ENCODE measurements at regions not wholly inside any gene's neighbourhood (a gene's known extent, or its start where the extent isn't known, plus 50 kb on each side); places are given as distances from the start of the nearest gene placed in this dataset.

- Histone ChIP-seq H3K27ac (no peak overlapping the region), H3K27me3 (replicated peaks) (no peaks in the 10 kb centered on the region), H3K4me3 (ENCODE audit: low read depth, low read length) (no peak overlapping the region), H3K36me3 (replicated peaks) (no peaks in the 10 kb centered on the region)
- TF ChIP-seq CTCF (IDR thresholded peaks at IDR 0.05; ENCODE audit: low read depth, low read length, missing control alignments): no peak
- no peak for DNase-seq
- in situ Hi-C loops (cut with HindIII; ENCODE audit: low pct_ligation_motif_present, low sequenced_read_pairs): no loop called here
Observed at GRCh38 chr2:104620801-104621200, 233.1 kb upstream of the POU3F3 start.

GRCh38 chr2:104635608-104636007 is 218.3 kb upstream of the POU3F3 start:
- in situ Hi-C loops (cut with HindIII; ENCODE audit: low pct_ligation_motif_present, low sequenced_read_pairs): no loop called here
- Histone ChIP-seq H3K27me3 (replicated peaks) (no peaks in the 10 kb centered on the region), H3K4me3 (ENCODE audit: low read depth, low read length) (no peak overlapping the region), H3K27ac (no peak overlapping the region), H3K36me3 (replicated peaks) (no peaks in the 10 kb centered on the region)
- no peak for TF ChIP-seq CTCF (IDR thresholded peaks at IDR 0.05; ENCODE audit: low read depth, low read length, missing control alignments)
- no peak for DNase-seq

DNA sequence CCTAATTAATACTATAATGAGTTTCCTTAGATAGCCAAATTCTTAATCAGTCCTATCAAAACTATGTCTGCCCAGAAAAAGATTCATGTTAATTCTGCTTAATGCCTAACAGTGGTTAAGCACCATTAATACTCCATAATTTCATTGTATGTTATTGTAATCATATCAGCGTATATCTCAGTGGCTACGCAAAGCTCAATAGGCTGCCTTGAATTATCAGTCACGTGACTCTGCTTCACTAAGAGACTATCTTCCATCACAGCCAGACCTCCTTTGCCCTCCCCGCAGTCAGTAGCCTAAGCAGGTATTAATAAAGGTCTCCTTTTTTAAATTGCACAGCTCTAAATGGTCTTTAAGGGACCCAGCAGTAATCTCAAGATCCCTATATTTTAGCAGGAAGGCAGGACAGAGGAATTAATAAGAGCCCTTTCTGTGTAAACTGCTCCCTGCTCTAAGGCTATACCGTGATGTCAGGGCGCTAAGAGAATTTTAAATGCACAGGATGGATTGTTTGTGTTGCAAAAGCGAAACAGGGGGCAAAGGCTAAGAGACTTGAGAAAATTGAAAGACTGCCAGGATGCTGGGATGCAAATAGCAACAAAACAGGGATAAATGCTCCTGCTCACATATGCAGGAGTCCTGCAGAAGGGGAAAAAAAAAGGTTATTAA is 215.6 kb upstream of the POU3F3 start:
- Histone ChIP-seq H3K4me3 (ENCODE audit: low read depth, low read length) (no peak overlapping the region), H3K27me3 (replicated peaks) (no peaks in the 10 kb centered on the region), H3K27ac (no peak overlapping the region), H3K36me3 (replicated peaks) (no peaks in the 10 kb centered on the region)
- in situ Hi-C loops (cut with HindIII; ENCODE audit: low pct_ligation_motif_present, low sequenced_read_pairs): no loop called here
- no peak for DNase-seq
- no peak for TF ChIP-seq CTCF (IDR thresholded peaks at IDR 0.05; ENCODE audit: low read depth, low read length, missing control alignments)

- DNase-seq: no peak
- no peaks in the 10 kb centered on the region for H3K36me3 ChIP-seq (replicated peaks)
- in situ Hi-C loops (cut with HindIII; ENCODE audit: low pct_ligation_motif_present, low sequenced_read_pairs): no loop called here
- no peak overlapping the region for H3K27ac ChIP-seq
- no peaks in the 10 kb centered on the region for H3K27me3 ChIP-seq (replicated peaks)
- no peak for TF ChIP-seq CTCF (IDR thresholded peaks at IDR 0.05; ENCODE audit: low read depth, low read length, missing control alignments)
- no peak overlapping the region for H3K4me3 ChIP-seq (ENCODE audit: low read depth, low read length)
Observed at GRCh38 chr2:104638859-104639202, 215.1 kb upstream of the POU3F3 start.

GRCh38 chr2:104641786-104642185 is 212.1 kb upstream of the POU3F3 start:
- no peak for TF ChIP-seq CTCF (IDR thresholded peaks at IDR 0.05; ENCODE audit: low read depth, low read length, missing control alignments)
- no peak overlapping the region for H3K4me3 ChIP-seq (ENCODE audit: low read depth, low read length)
- no peak for DNase-seq
- in situ Hi-C loops (cut with HindIII; ENCODE audit: low pct_ligation_motif_present, low sequenced_read_pairs): no loop called here
- no peaks in the 10 kb centered on the region for H3K36me3 ChIP-seq (replicated peaks)
- H3K27me3 ChIP-seq (replicated peaks): no peaks in the 10 kb centered on the region
- no peak overlapping the region for H3K27ac ChIP-seq

- no peak for DNase-seq
- Histone ChIP-seq H3K27me3 (replicated peaks) (no peaks in the 10 kb centered on the region), H3K4me3 (ENCODE audit: low read depth, low read length) (no peak overlapping the region), H3K27ac (no peak overlapping the region), H3K36me3 (replicated peaks) (no peaks in the 10 kb centered on the region)
- no peak for TF ChIP-seq CTCF (IDR thresholded peaks at IDR 0.05; ENCODE audit: low read depth, low read length, missing control alignments)
- in situ Hi-C loops (cut with HindIII; ENCODE audit: low pct_ligation_motif_present, low sequenced_read_pairs): no loop called here
Observed at GRCh38 chr2:104648376-104648775, 205.5 kb upstream of the POU3F3 start.
